ENCODE measurements at regions not wholly inside any gene's neighbourhood (a gene's known extent, or its start where the extent isn't known, plus 50 kb on each side); places are given as distances from the start of the nearest gene placed in this dataset.

GRCh38 chr14:81849714-81850113, 316.1 kb upstream of the SEL1L start:
- DNase-seq: no peak

- DNase-seq: no peak
Observed at GRCh38 chr14:81855007-81855406, 321.4 kb upstream of the SEL1L start.

GRCh38 chr14:81859046-81859445, 325.4 kb upstream of the SEL1L start:
- DNase-seq: no peak

GRCh38 chr14:81868172-81868571, 334.5 kb upstream of the SEL1L start:
- no peak for DNase-seq

GRCh38 chr14:81871706-81872105, 338.1 kb upstream of the SEL1L start:
- no peak for DNase-seq

GRCh38 chr14:81884382-81884781, 350.7 kb upstream of the SEL1L start:
- no peak for DNase-seq

GRCh38 chr14:81886588-81886987, 352.9 kb upstream of the SEL1L start:
- no peak for DNase-seq

- DNase-seq: no peak
Observed at GRCh38 chr14:81889529-81889928, 355.9 kb upstream of the SEL1L start.

- no peak for DNase-seq
Observed at GRCh38 chr14:81890020-81890419, 356.4 kb upstream of the SEL1L start.

GRCh38 chr14:81903477-81903876, 369.8 kb upstream of the SEL1L start:
- no peak for DNase-seq

GRCh38 chr14:81927070-81927469, 393.4 kb upstream of the SEL1L start:
- DNase-seq: no peak

GRCh38 chr14:81931828-81932227, 398.2 kb upstream of the SEL1L start:
- no peak for DNase-seq

- DNase-seq: no peak
Observed at GRCh38 chr14:81936348-81936747, 402.7 kb upstream of the SEL1L start.

- DNase-seq: no peak
Observed at GRCh38 chr14:81936902-81937301, 403.2 kb upstream of the SEL1L start.

- DNase-seq: no peak
Observed at GRCh38 chr14:81938341-81938740, 404.7 kb upstream of the SEL1L start.

- no peak for DNase-seq
Observed at GRCh38 chr14:81940651-81941050, 407.0 kb upstream of the SEL1L start.

- DNase-seq: no peak
Observed at GRCh38 chr14:81942071-81942470, 408.4 kb upstream of the SEL1L start.

GRCh38 chr14:81946375-81946774, 412.7 kb upstream of the SEL1L start:
- DNase-seq: no peak

GRCh38 chr14:81946834-81947798, 413.5 kb upstream of the SEL1L start:
- no peak for DNase-seq

GRCh38 chr14:81952917-81953316, 419.3 kb upstream of the SEL1L start:
- DNase-seq: no peak

GRCh38 chr14:81953419-81953818, 419.8 kb upstream of the SEL1L start:
- DNase-seq: no peak

GRCh38 chr14:81955123-81955522, 421.5 kb upstream of the SEL1L start:
- no peak for DNase-seq

- no peak for DNase-seq
Observed at GRCh38 chr14:81960781-81961180, 427.1 kb upstream of the SEL1L start.

- DNase-seq: no peak
Observed at GRCh38 chr14:81963846-81964245, 430.2 kb upstream of the SEL1L start.

GRCh38 chr14:81970307-81970706, 436.7 kb upstream of the SEL1L start:
- DNase-seq: no peak
